Endothelial cell of umbilical vein (primary cell): ENCODE measurements at regions not wholly inside any gene's neighbourhood (a gene's known extent, or its start where the extent isn't known, plus 50 kb on each side); places are given as distances from the start of the nearest gene placed in this dataset.

Experiments
- BruUV-seq: library from RNA; stranded (reverse); fragments of 400-500 nt; replicated peaks from 2 replicates; lab custom pipeline; 2021; lab: Mats Ljungman, UMichigan
- CTCF ChIA-PET: fragments of 300-600, 350-600 bp; sonication (Branson Sonifier 250); formaldehyde crosslinking; loops from one replicate; lab custom pipeline; 2021; ENCODE audit warnings: antibody characterized with exemption, inconsistent platforms; lab: Charles Lee
- POLR2A ChIA-PET: fragments of 300-600, 350-600 bp; sonication (Branson Sonifier 250); formaldehyde crosslinking; loops from one replicate; lab custom pipeline; 2021; ENCODE audit warnings: antibody characterized with exemption, inconsistent platforms; lab: Charles Lee
- DNase-seq: peaks from one replicate; pipeline ENCODE4 v3.0.0-alpha.2; 2011; ENCODE audit warnings: low read depth, low spot score
- FAIRE-seq: peaks from 2 replicates; lab custom pipeline; 2011; peaks lifted over from hg19 to GRCh38; lab: Jason Lieb, UNC
- H2AFZ ChIP-seq: 2 replicates; pipeline ENCODE4 v1.6.0; 2012; ENCODE audit warnings: low read depth, low read length, control low read depth, inconsistent platforms
- H3K27ac ChIP-seq: 2 replicates; pipeline ENCODE4 v1.5.1; 2011; ENCODE audit warnings: low read depth, mild to moderate bottlenecking, control low read depth, low read length, moderate library complexity; ENCODE audit not compliant: insufficient read depth
- H3K27me3 ChIP-seq, 2 experiments: 2 replicates each; pipeline versions ENCODE4 v1.6.0 to v1.6.1; 2011; ENCODE audit warnings: low read length in 2 of 2, mixed read lengths in 1 of 2; ENCODE audit not compliant: control insufficient read depth in 2 of 2, insufficient read depth in 2 of 2
- H3K36me3 ChIP-seq, 2 experiments: 2 replicates in 1 of 2; 3 replicates in 1 of 2; pipeline ENCODE4 v1.5.1; 2011; ENCODE audit warnings: low read length in 2 of 2, mild to moderate bottlenecking in 1 of 2, moderate library complexity in 1 of 2; ENCODE audit not compliant: control insufficient read depth in 2 of 2, insufficient read depth in 2 of 2; ENCODE audit errors: extremely low read depth in 1 of 2
- H3K4me1 ChIP-seq: 3 replicates; pipeline ENCODE4 v1.5.1; 2011; ENCODE audit warnings: mild to moderate bottlenecking, low read length; ENCODE audit not compliant: control insufficient read depth, insufficient read depth; ENCODE audit errors: extremely low read depth
- H3K4me2 ChIP-seq: 2 replicates; pipeline ENCODE4 v1.6.1; 2011; ENCODE audit warnings: low read length, control low read depth, mixed read lengths; ENCODE audit not compliant: insufficient read depth
- H3K4me3 ChIP-seq, 3 experiments: fragments of 200-600 bp in 1 of 3; sonication (generic), shearing (Covaris generic) in 1 of 3; replicated peaks in 1 of 3; 2 replicates each; pipeline ENCODE4 v1.5.1; 2011 to 2016; ENCODE audit warnings: control low read depth in 3 of 3, low read length in 3 of 3, mild to moderate bottlenecking in 2 of 3, inconsistent platforms in 1 of 3, low read depth in 1 of 3, moderate library complexity in 1 of 3; ENCODE audit not compliant: insufficient read depth in 1 of 3
- H3K79me2 ChIP-seq: 2 replicates; pipeline ENCODE4 v1.6.0; 2012; ENCODE audit warnings: low read length, inconsistent platforms; ENCODE audit not compliant: control insufficient read depth, insufficient read depth
- H3K9ac ChIP-seq: replicated peaks from 2 replicates; pipeline ENCODE3; 2011; ENCODE audit warnings: low read length, control low read depth; ENCODE audit not compliant: insufficient read depth; ENCODE audit errors: extremely low read depth
- H3K9me1 ChIP-seq: replicated peaks from 3 replicates; pipeline ENCODE4 v1.6.0; 2011; ENCODE audit warnings: mild to moderate bottlenecking, low read length; ENCODE audit not compliant: control insufficient read depth, insufficient read depth; ENCODE audit errors: extremely low read depth
- H3K9me3 ChIP-seq: replicated peaks from 2 replicates; pipeline ENCODE4 v1.5.1; 2012; ENCODE audit warnings: low read length, inconsistent platforms; ENCODE audit not compliant: control insufficient read depth, insufficient read depth
- H4K20me1 ChIP-seq: replicated peaks from 2 replicates; pipeline ENCODE3; 2011; ENCODE audit warnings: mild to moderate bottlenecking, low read length; ENCODE audit not compliant: control insufficient read depth, insufficient read depth; ENCODE audit errors: extremely low read depth
- CTCF ChIP-seq, 2 donors: IDR thresholded peaks; 1 replicate in 1 of 2; 2 replicates in 1 of 2; pipeline ENCODE4 v1.5.1; 2011; ENCODE audit warnings: low read length in 2 of 2, mild to moderate bottlenecking in 2 of 2, moderate library complexity in 2 of 2, control low read depth in 1 of 2, inconsistent platforms in 1 of 2, low read depth in 1 of 2; ENCODE audit not compliant: insufficient read depth in 1 of 2; ENCODE audit errors: extremely low read depth in 1 of 2
- EZH2 ChIP-seq: IDR thresholded peaks from 2 replicates; pipeline ENCODE4 v1.6.1; 2012; ENCODE audit warnings: borderline replicate concordance, low read depth, mild to moderate bottlenecking, moderate library complexity, low read length, inconsistent platforms; ENCODE audit not compliant: severe bottlenecking
- FOS ChIP-seq: IDR thresholded peaks from 2 replicates; pipeline ENCODE4 v1.6.1; 2011; ENCODE audit warnings: mild to moderate bottlenecking, low read length, moderate library complexity, borderline replicate concordance; ENCODE audit not compliant: insufficient read depth
- GATA2 ChIP-seq: IDR thresholded peaks from 2 replicates; pipeline ENCODE4 v1.7.0; 2011; ENCODE audit warnings: low read depth, mild to moderate bottlenecking, moderate library complexity, mixed read lengths, low read length; ENCODE audit not compliant: insufficient read length, insufficient read depth
- JUN ChIP-seq: IDR thresholded peaks from 2 replicates; pipeline ENCODE4 v1.6.1; 2011; ENCODE audit warnings: borderline replicate concordance, low read depth; ENCODE audit not compliant: insufficient read length, insufficient read depth
- MAX ChIP-seq: IDR thresholded peaks from 2 replicates; pipeline ENCODE4 v1.6.1; 2011; ENCODE audit not compliant: insufficient read depth, insufficient read length
- MYC ChIP-seq: IDR thresholded peaks from one replicate; pipeline ENCODE4 v1.6.1; 2011; ENCODE audit warnings: mild to moderate bottlenecking, low read depth, low read length
- POLR2A ChIP-seq: IDR thresholded peaks from 2 replicates; pipeline ENCODE4 v1.6.1; 2012; ENCODE audit warnings: low read depth, mild to moderate bottlenecking, control low read depth, low read length
- POLR2AphosphoS5 ChIP-seq: IDR thresholded peaks from 2 replicates; pipeline ENCODE4 v1.6.1; 2012; ENCODE audit warnings: low read depth, mild to moderate bottlenecking, control low read depth, low read length, moderate library complexity; ENCODE audit not compliant: insufficient read depth
- dilution Hi-C: fragments of 300-500 bp; cut with MboI; formaldehyde crosslinking; loops from one replicate; pipeline ENCODE4 v1.15.0; 2019; ENCODE audit warnings: low sequenced_read_pairs; ENCODE audit not compliant: extremely low pct_ligation_motif_present
- intact Hi-C: fragments of 100-400 bp; cut with micrococcal nuclease; formaldehyde crosslinking; loops from one replicate; pipeline ENCODE4 v1.10.0; 2022

GRCh38 chr15:94130504-94130903, 100.9 kb upstream of the MCTP2 start:
- DNase-seq (no peak), FAIRE-seq (no peak)
- Histone ChIP-seq H3K36me3 (no peaks in the 10 kb centered on the region), H3K4me3 (no peak overlapping the region), H4K20me1 (no peaks in the 10 kb centered on the region), H3K4me2 (no peak overlapping the region), H3K79me2 (no peaks in the 10 kb centered on the region), H3K27me3 (no peaks in the 10 kb centered on the region), H3K4me1 (no peaks in the 10 kb centered on the region), H3K9me1 (no peaks in the 10 kb centered on the region), H3K9me3 (no peaks in the 10 kb centered on the region), H3K27ac (no peak overlapping the region), H2AFZ (no peak overlapping the region), H3K9ac (no peak overlapping the region)
- intact Hi-C loops (no loop called here), dilution Hi-C loops (no loop called here)
- ChIA-PET CTCF (no interaction called here), POLR2A (no interaction called here)
- BruUV-seq: no TSS peak
- no peak for TF ChIP-seq MYC
- no peak for TF ChIP-seq POLR2AphosphoS5
- no peak for TF ChIP-seq MAX
- no peak for TF ChIP-seq JUN
- TF ChIP-seq FOS: no peak
- no peak for TF ChIP-seq EZH2
- TF ChIP-seq GATA2: no peak
- TF ChIP-seq CTCF (IDR thresholded peaks at IDR 0.05; ENCODE audit: extremely low read depth in 1 of 2, insufficient read depth in 1 of 2, low read depth in 1 of 2, low read length in 2 of 2): no peak
- TF ChIP-seq POLR2A: no peak
